ENCODE measurements at regions not wholly inside any gene's neighbourhood (a gene's known extent, or its start where the extent isn't known, plus 50 kb on each side); places are given as distances from the start of the nearest gene placed in this dataset.

- no peak for TF ChIP-seq POLR2A (IDR thresholded peaks at IDR 0.05)
- TF ChIP-seq, protein P1, sequence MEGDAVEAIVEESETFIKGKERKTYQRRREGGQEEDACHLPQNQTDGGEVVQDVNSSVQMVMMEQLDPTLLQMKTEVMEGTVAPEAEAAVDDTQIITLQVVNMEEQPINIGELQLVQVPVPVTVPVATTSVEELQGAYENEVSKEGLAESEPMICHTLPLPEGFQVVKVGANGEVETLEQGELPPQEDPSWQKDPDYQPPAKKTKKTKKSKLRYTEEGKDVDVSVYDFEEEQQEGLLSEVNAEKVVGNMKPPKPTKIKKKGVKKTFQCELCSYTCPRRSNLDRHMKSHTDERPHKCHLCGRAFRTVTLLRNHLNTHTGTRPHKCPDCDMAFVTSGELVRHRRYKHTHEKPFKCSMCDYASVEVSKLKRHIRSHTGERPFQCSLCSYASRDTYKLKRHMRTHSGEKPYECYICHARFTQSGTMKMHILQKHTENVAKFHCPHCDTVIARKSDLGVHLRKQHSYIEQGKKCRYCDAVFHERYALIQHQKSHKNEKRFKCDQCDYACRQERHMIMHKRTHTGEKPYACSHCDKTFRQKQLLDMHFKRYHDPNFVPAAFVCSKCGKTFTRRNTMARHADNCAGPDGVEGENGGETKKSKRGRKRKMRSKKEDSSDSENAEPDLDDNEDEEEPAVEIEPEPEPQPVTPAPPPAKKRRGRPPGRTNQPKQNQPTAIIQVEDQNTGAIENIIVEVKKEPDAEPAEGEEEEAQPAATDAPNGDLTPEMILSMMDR (IDR thresholded peaks at IDR 0.05): no peak
Observed at GRCh38 chr12:88884600-88884999, 304.3 kb upstream of the KITLG start.
